H9 (cell line): ENCODE measurements at regions not wholly inside any gene's neighbourhood (a gene's known extent, or its start where the extent isn't known, plus 50 kb on each side); places are given as distances from the start of the nearest gene placed in this dataset.

ENCODE experiments used
- DNase-seq: peaks from one replicate; pipeline ENCODE4 v3.0.0-alpha.2; 2017
- H2AFZ ChIP-seq: one replicate; pipeline ENCODE4 v1.6.1; 2013; ENCODE audit warnings: mild to moderate bottlenecking, low read length, control low read depth, moderate library complexity
- H2AK5ac ChIP-seq: 2 replicates; pipeline ENCODE4 v1.6.1; 2013; ENCODE audit warnings: low read length, control low read depth, mixed read lengths; ENCODE audit not compliant: insufficient read length
- H2BK120ac ChIP-seq: one replicate; pipeline ENCODE4 v1.6.1; 2013; ENCODE audit warnings: low read depth, mild to moderate bottlenecking, low read length, control low read depth, inconsistent platforms; ENCODE audit not compliant: poor library complexity, severe bottlenecking
- H2BK12ac ChIP-seq: 2 replicates; pipeline ENCODE4 v1.6.1; 2013; ENCODE audit warnings: low read length, control low read depth, mixed read lengths, low read depth; ENCODE audit not compliant: insufficient read length
- H2BK15ac ChIP-seq: 2 replicates; pipeline ENCODE4 v1.6.1; 2013; ENCODE audit warnings: low read depth, low read length, control low read depth
- H2BK20ac ChIP-seq: one replicate; pipeline ENCODE4 v1.6.1; 2013; ENCODE audit warnings: low read depth, mild to moderate bottlenecking, low read length, control low read depth, inconsistent platforms; ENCODE audit not compliant: poor library complexity, severe bottlenecking
- H2BK5ac ChIP-seq: 2 replicates; pipeline ENCODE4 v1.6.1; 2013; ENCODE audit warnings: low read length, control low read depth, mixed read lengths; ENCODE audit not compliant: insufficient read length
- H3K14ac ChIP-seq: 2 replicates; pipeline ENCODE4 v1.6.1; 2013; ENCODE audit warnings: low read length, control low read depth; ENCODE audit not compliant: insufficient read depth
- H3K18ac ChIP-seq: 2 replicates; pipeline ENCODE4 v1.6.1; 2013; ENCODE audit warnings: low read depth, mild to moderate bottlenecking, mixed read lengths, low read length, control low read depth; ENCODE audit not compliant: insufficient read length
- H3K23ac ChIP-seq: 2 replicates; pipeline ENCODE4 v1.6.1; 2013; ENCODE audit warnings: low read length, control low read depth, mixed read lengths, low read depth; ENCODE audit not compliant: insufficient read length
- H3K23me2 ChIP-seq: 2 replicates; pipeline ENCODE4 v1.6.1; 2013; ENCODE audit warnings: low read depth, mild to moderate bottlenecking, mixed read lengths, low read length, control low read depth; ENCODE audit not compliant: insufficient read length, poor library complexity, severe bottlenecking
- H3K27ac ChIP-seq: 2 replicates; pipeline ENCODE4 v1.5.1; 2013; ENCODE audit warnings: low read length, control low read depth, mixed read lengths, low read depth; ENCODE audit not compliant: insufficient read length
- H3K27me3 ChIP-seq: 2 replicates; pipeline ENCODE4 v1.6.1; 2013; ENCODE audit warnings: low read length, control low read depth, inconsistent platforms; ENCODE audit not compliant: insufficient read depth
- H3K4ac ChIP-seq: 2 replicates; pipeline ENCODE4 v1.6.1; 2013; ENCODE audit warnings: low read depth, mild to moderate bottlenecking, control low read depth, inconsistent platforms, low read length, moderate library complexity
- H3K4me1 ChIP-seq: 2 replicates; pipeline ENCODE4 v1.6.1; 2013; ENCODE audit warnings: low read length, control low read depth, inconsistent platforms; ENCODE audit not compliant: insufficient read depth
- H3K4me2 ChIP-seq: 2 replicates; pipeline ENCODE4 v1.6.1; 2013; ENCODE audit warnings: low read length, control low read depth, mixed read lengths; ENCODE audit not compliant: insufficient read length, insufficient read depth
- H3K56ac ChIP-seq: 2 replicates; pipeline ENCODE4 v1.6.1; 2013; ENCODE audit warnings: low read depth, mild to moderate bottlenecking, mixed read lengths, low read length, control low read depth; ENCODE audit not compliant: insufficient read length
- H3K79me1 ChIP-seq: 2 replicates; pipeline ENCODE4 v1.6.1; 2013; ENCODE audit warnings: low read depth, mild to moderate bottlenecking, moderate library complexity, low read length, control low read depth, inconsistent platforms; ENCODE audit not compliant: insufficient read depth, poor library complexity, severe bottlenecking
- H3K79me2 ChIP-seq: 2 replicates; pipeline ENCODE4 v1.6.1; 2013; ENCODE audit warnings: low read length, control low read depth, inconsistent platforms; ENCODE audit not compliant: insufficient read depth
- H3K9ac ChIP-seq: 2 replicates; pipeline ENCODE4 v1.6.1; 2013; ENCODE audit warnings: low read length, control low read depth, mixed read lengths; ENCODE audit not compliant: insufficient read length; ENCODE audit errors: extremely low read depth
- H3K9me3 ChIP-seq: one replicate; pipeline ENCODE4 v1.6.1; 2013; ENCODE audit warnings: low read depth, low read length, inconsistent platforms; ENCODE audit not compliant: control insufficient read depth
- H3T11ph ChIP-seq: one replicate; pipeline ENCODE4 v1.6.1; 2013; ENCODE audit warnings: mild to moderate bottlenecking, low read length, control low read depth, inconsistent platforms
- H4K20me1 ChIP-seq: one replicate; pipeline ENCODE4 v1.6.1; 2013; ENCODE audit not compliant: control insufficient read depth, insufficient read length, insufficient read depth
- H4K5ac ChIP-seq: 2 replicates; pipeline ENCODE4 v1.6.1; 2013; ENCODE audit warnings: low read depth, mild to moderate bottlenecking, mixed read lengths, low read length, control low read depth; ENCODE audit not compliant: insufficient read length
- H4K8ac ChIP-seq: replicated peaks from 2 replicates; pipeline ENCODE4 v1.6.1; 2013; ENCODE audit warnings: low read length, control low read depth, mixed read lengths, low read depth; ENCODE audit not compliant: insufficient read length
- H4K91ac ChIP-seq: 2 replicates; pipeline ENCODE4 v1.6.1; 2013; ENCODE audit warnings: low read depth, mild to moderate bottlenecking, moderate library complexity, mixed read lengths, low read length, control low read depth; ENCODE audit not compliant: insufficient read length
- H3K27ac Mint-ChIP-seq, 3 experiments: 2 replicates in 2 of 3; 3 replicates in 1 of 3; pipeline ENCODE4 v1.8.0; 2020 to 2021; ENCODE audit warnings: mixed read lengths in 3 of 3, mild to moderate bottlenecking in 1 of 3, moderate library complexity in 1 of 3
- H3K27me3 Mint-ChIP-seq: 2 replicates; pipeline ENCODE4 v1.8.0; 2021; ENCODE audit warnings: low read depth, mild to moderate bottlenecking, moderate library complexity, mixed read lengths
- H3K36me3 Mint-ChIP-seq, 3 experiments: 2 replicates in 2 of 3; 3 replicates in 1 of 3; pipeline ENCODE4 v1.8.0; 2020 to 2021; ENCODE audit warnings: low read depth in 3 of 3, mixed read lengths in 3 of 3; ENCODE audit not compliant: insufficient read depth in 1 of 3
- H3K4me1 Mint-ChIP-seq, 2 experiments: 2 replicates each; pipeline ENCODE4 v1.8.0; 2020; ENCODE audit warnings: mixed read lengths in 2 of 2
- H3K4me3 Mint-ChIP-seq, 2 experiments: 2 replicates in 1 of 2; 3 replicates in 1 of 2; pipeline ENCODE4 v1.8.0; 2020 to 2021; ENCODE audit warnings: mild to moderate bottlenecking in 2 of 2, mixed read lengths in 2 of 2, moderate library complexity in 1 of 2
- H3K9me3 Mint-ChIP-seq, 2 experiments: 2 replicates in 1 of 2; 3 replicates in 1 of 2; pipeline ENCODE4 v1.8.0; 2020; ENCODE audit warnings: mild to moderate bottlenecking in 2 of 2, mixed read lengths in 2 of 2, moderate library complexity in 1 of 2
- CTCF ChIP-seq: fragments of 200-600 bp; sonication (generic); conservative IDR thresholded peaks from 3 replicates; pipeline ENCODE4 v1.8.0; 2021; ENCODE audit warnings: antibody characterized with exemption, mild to moderate bottlenecking
- WGBS: extraction: QIAGEN DNeasy Blood & Tissue Kit; methylation state at CpG from one replicate; pipeline ENCODE4 v1.1.7; 2013; ENCODE audit warnings: missing lambda C conversion rate, low lambda C conversion rate, mixed read lengths; ENCODE audit not compliant: insufficient read length; ENCODE audit errors: extremely low coverage; 5-methylcytosine and 5-hydroxymethylcytosine counted together

- H4K20me1 ChIP-seq = no peaks in the 10 kb centered on the region
- H2BK15ac ChIP-seq = no peak overlapping the region
- DNase-seq = no peak
- H2BK5ac ChIP-seq = no peak overlapping the region
- H4K5ac ChIP-seq = no peak overlapping the region
- no peak overlapping the region for H3K56ac ChIP-seq
- no peak overlapping the region for H2BK20ac ChIP-seq
- no CpG with 5 or more reads among the region's 10 CpGs for WGBS
- no peaks in the 10 kb centered on the region for H3K27me3 ChIP-seq
- H3K27me3 Mint-ChIP-seq = peaks cover 22% of the 10 kb centered on the region
- H3T11ph ChIP-seq = no peak overlapping the region
- no peaks in the 10 kb centered on the region for H3K4me1 ChIP-seq
- H3K4me3 Mint-ChIP-seq = no peak overlapping the region
- H4K91ac ChIP-seq = no peak overlapping the region
- no peak overlapping the region for H3K27ac Mint-ChIP-seq
- H3K14ac ChIP-seq = no peak overlapping the region
- H3K27ac ChIP-seq = no peak overlapping the region
- no peak overlapping the region for H3K4me2 ChIP-seq
- peaks cover 0 to 7% of the 10 kb centered on the region in 2 experiments; a peak in 2 of 5 replicates for H3K9me3 Mint-ChIP-seq
- H2AK5ac ChIP-seq = no peak overlapping the region
- H3K4ac ChIP-seq = no peak overlapping the region
- no peaks in the 10 kb centered on the region for H3K79me1 ChIP-seq
- H2BK120ac ChIP-seq = no peak overlapping the region
- H2AFZ ChIP-seq = no peak overlapping the region
- H3K9ac ChIP-seq = no peak overlapping the region
- no peaks in the 10 kb centered on the region for H3K79me2 ChIP-seq
- no peak overlapping the region for H2BK12ac ChIP-seq
- H4K8ac ChIP-seq = no peak overlapping the region
- H3K23me2 ChIP-seq = no peaks in the 10 kb centered on the region
- H3K4me1 Mint-ChIP-seq = peaks cover 4 to 6% of the 10 kb centered on the region in 2 experiments
- no peak for TF ChIP-seq CTCF
- no peaks in the 10 kb centered on the region for H3K9me3 ChIP-seq
- no peaks in the 10 kb centered on the region for H3K36me3 Mint-ChIP-seq
- no peak overlapping the region for H3K18ac ChIP-seq
- no peak overlapping the region for H3K23ac ChIP-seq
Measured at GRCh38 chr5:2047341-2047927, 164.7 kb upstream of the IRX4 start.
